Astrocyte of the spinal cord (primary cell): ENCODE measurements at regions not wholly inside any gene's neighbourhood (a gene's known extent, or its start where the extent isn't known, plus 50 kb on each side); places are given as distances from the start of the nearest gene placed in this dataset.

Source experiments
- DNase-seq: peaks from one replicate; pipeline ENCODE4 v3.0.0; 2011; ENCODE audit warnings: low read depth, low spot score
- H3K4me3 ChIP-seq: 2 replicates; pipeline ENCODE4 v1.5.1; 2011; ENCODE audit warnings: low read depth, mild to moderate bottlenecking, low read length, moderate library complexity
- CTCF ChIP-seq: IDR thresholded peaks from 2 replicates; pipeline ENCODE4 v1.5.1; 2012; ENCODE audit warnings: low read depth, mild to moderate bottlenecking, low read length, inconsistent platforms
- in situ Hi-C: cut with HindIII; loops from 2 replicates; pipeline ENCODE4 v1.10.0; 2017; ENCODE audit warnings: low sequenced_read_pairs

GRCh38 chr6:77354581-77354980 is 108.7 kb downstream of the HTR1B start:
- in situ Hi-C loops, result no loop called here
- DNase-seq, result no peak
- no peak for TF ChIP-seq CTCF

GRCh38 chr6:77353129-77353528 is 110.2 kb downstream of the HTR1B start:
- H3K4me3 ChIP-seq, result no peak overlapping the region
- no peak for TF ChIP-seq CTCF
- DNase-seq, result no peak
- in situ Hi-C loops, result no loop called here

More at GRCh38 chr6:77354581-77354980, 108.7 kb downstream of the HTR1B start:
- no peak overlapping the region for H3K4me3 ChIP-seq

GRCh38 chr6:77341058-77341986 is 122.0 kb downstream of the HTR1B start:
- H3K4me3 ChIP-seq, result no peak overlapping the region
- TF ChIP-seq CTCF, result no peak
- no peak for DNase-seq
- in situ Hi-C loops, result no loop called here

- in situ Hi-C loops, result no loop called here
- no peak overlapping the region for H3K4me3 ChIP-seq
- no peak for DNase-seq
- no peak for TF ChIP-seq CTCF
These were observed 123.0 kb downstream of the HTR1B start for GRCh38 chr6:77340331-77340730.

- no peak overlapping the region for H3K4me3 ChIP-seq
- in situ Hi-C loops, result no loop called here
- no peak for TF ChIP-seq CTCF
These were observed 123.4 kb downstream of the HTR1B start for GRCh38 chr6:77339926-77340325.

GRCh38 chr6:77337392-77337791 is 125.9 kb downstream of the HTR1B start:
- no peak for TF ChIP-seq CTCF
- no peak for DNase-seq
- in situ Hi-C loops, result no loop called here
- no peak overlapping the region for H3K4me3 ChIP-seq

More at GRCh38 chr6:77339926-77340325, 123.4 kb downstream of the HTR1B start:
- no peak for DNase-seq
